Vagina (tissue), 2 donors: ENCODE measurements at regions not wholly inside any gene's neighbourhood (a gene's known extent, or its start where the extent isn't known, plus 50 kb on each side); places are given as distances from the start of the nearest gene placed in this dataset.

Experiments
- DNase-seq, 2 donors: peaks; one replicate each; pipeline ENCODE4 v3.0.0-alpha.2; 2017; ENCODE audit errors: extremely low spot score in 2 of 2
- H3K27ac ChIP-seq: fragments of 200-600 bp; sonication (generic); one replicate; pipeline ENCODE4 v1.5.1; 2019
- H3K27me3 ChIP-seq: fragments of 200-600 bp; sonication (generic); one replicate; pipeline ENCODE4 v1.5.1; 2019
- H3K36me3 ChIP-seq, 2 donors: fragments of 200-600 bp; sonication (generic); one replicate each; pipeline ENCODE4 v1.5.1; 2017 to 2019
- H3K4me1 ChIP-seq: fragments of 200-600 bp; sonication (generic); one replicate; pipeline ENCODE4 v1.5.1; 2019
- H3K4me3 ChIP-seq, 2 donors: fragments of 200-600 bp; sonication (generic); 1 replicate in 1 of 2; 2 replicates in 1 of 2; pipeline ENCODE4 v1.5.1; 2016 to 2019
- H3K9me3 ChIP-seq: fragments of 200-600 bp; sonication (generic); one replicate; pipeline ENCODE4 v1.5.1; 2019
- POLR2A ChIP-seq, 2 donors: fragments of 450-650 bp; IDR thresholded peaks; one replicate each; pipeline ENCODE4 v1.6.1; 2017; ENCODE audit warnings: antibody characterized with exemption in 2 of 2, mild to moderate bottlenecking in 2 of 2, moderate library complexity in 2 of 2
- POLR2AphosphoS5 ChIP-seq, 2 donors: sonication (generic); formaldehyde crosslinking; IDR thresholded peaks; one replicate each; pipeline ENCODE4 v1.9.0; 2017; ENCODE audit warnings: antibody characterized with exemption in 2 of 2, mild to moderate bottlenecking in 2 of 2, low read depth in 1 of 2; ENCODE audit not compliant: insufficient read depth in 1 of 2
- intact Hi-C: fragments of 100-400 bp; cut with DNase I; formaldehyde crosslinking; loops from one replicate; pipeline ENCODE4 v1.15.1; 2023
- TF ChIP-seq, protein P1 (sequence below), 3 experiments: fragments of 450-650 bp in 2 of 3; fragments of 200-600 bp in 1 of 3; sonication (generic) in 1 of 3; IDR thresholded peaks; one replicate each; pipeline ENCODE4 v1.5.1; 2017 to 2019; ENCODE audit warnings: antibody characterized with exemption in 3 of 3, mild to moderate bottlenecking in 2 of 3, moderate library complexity in 2 of 3

GRCh38 chr12:128163086-128163485, 103.9 kb upstream of the TMEM132C start:
- TF ChIP-seq, protein P1, sequence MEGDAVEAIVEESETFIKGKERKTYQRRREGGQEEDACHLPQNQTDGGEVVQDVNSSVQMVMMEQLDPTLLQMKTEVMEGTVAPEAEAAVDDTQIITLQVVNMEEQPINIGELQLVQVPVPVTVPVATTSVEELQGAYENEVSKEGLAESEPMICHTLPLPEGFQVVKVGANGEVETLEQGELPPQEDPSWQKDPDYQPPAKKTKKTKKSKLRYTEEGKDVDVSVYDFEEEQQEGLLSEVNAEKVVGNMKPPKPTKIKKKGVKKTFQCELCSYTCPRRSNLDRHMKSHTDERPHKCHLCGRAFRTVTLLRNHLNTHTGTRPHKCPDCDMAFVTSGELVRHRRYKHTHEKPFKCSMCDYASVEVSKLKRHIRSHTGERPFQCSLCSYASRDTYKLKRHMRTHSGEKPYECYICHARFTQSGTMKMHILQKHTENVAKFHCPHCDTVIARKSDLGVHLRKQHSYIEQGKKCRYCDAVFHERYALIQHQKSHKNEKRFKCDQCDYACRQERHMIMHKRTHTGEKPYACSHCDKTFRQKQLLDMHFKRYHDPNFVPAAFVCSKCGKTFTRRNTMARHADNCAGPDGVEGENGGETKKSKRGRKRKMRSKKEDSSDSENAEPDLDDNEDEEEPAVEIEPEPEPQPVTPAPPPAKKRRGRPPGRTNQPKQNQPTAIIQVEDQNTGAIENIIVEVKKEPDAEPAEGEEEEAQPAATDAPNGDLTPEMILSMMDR (IDR thresholded peaks at IDR 0.05) = no peak
- TF ChIP-seq POLR2AphosphoS5 (IDR thresholded peaks at IDR 0.05; ENCODE audit: insufficient read depth in 1 of 2, low read depth in 1 of 2) (no peak), POLR2A (IDR thresholded peaks at IDR 0.05) (no peak)
- Histone ChIP-seq H3K27me3 (no peaks in the 10 kb centered on the region), H3K9me3 (no peaks in the 10 kb centered on the region), H3K4me3 (no peak overlapping the region), H3K4me1 (no peaks in the 10 kb centered on the region), H3K36me3 (no peaks in the 10 kb centered on the region), H3K27ac (no peak overlapping the region)
- DNase-seq = no peak
- intact Hi-C loops = no loop called here

DNA sequence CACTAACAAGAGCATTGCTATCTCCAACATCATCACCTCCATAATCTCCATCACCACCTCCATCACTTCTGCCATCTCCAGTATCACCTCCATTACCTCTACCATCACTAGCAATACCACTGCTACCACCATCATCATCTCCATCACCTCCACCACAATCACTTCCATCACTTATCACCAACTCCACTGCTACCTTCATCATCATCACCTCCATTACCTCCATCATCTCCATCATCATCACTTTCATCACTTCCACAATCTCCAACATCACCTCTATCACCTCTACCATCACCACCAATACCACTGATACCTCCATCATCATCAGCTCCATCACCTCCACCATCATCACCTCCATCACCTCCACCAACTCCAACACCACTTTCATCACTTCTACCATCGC, 102.4 kb upstream of the TMEM132C start:
- intact Hi-C loops = no loop called here
- no peaks in the 10 kb centered on the region for H3K4me1 ChIP-seq
- no peak for TF ChIP-seq POLR2A (IDR thresholded peaks at IDR 0.05)
- TF ChIP-seq, protein P1 (IDR thresholded peaks at IDR 0.05) = no peak
- no peak for TF ChIP-seq POLR2AphosphoS5 (IDR thresholded peaks at IDR 0.05; ENCODE audit: insufficient read depth in 1 of 2, low read depth in 1 of 2)
- H3K9me3 ChIP-seq = no peaks in the 10 kb centered on the region
- no peak overlapping the region for H3K27ac ChIP-seq
- no peaks in the 10 kb centered on the region for H3K27me3 ChIP-seq
- H3K36me3 ChIP-seq = no peaks in the 10 kb centered on the region
- H3K4me3 ChIP-seq = no peak overlapping the region
- no peak for DNase-seq

DNA sequence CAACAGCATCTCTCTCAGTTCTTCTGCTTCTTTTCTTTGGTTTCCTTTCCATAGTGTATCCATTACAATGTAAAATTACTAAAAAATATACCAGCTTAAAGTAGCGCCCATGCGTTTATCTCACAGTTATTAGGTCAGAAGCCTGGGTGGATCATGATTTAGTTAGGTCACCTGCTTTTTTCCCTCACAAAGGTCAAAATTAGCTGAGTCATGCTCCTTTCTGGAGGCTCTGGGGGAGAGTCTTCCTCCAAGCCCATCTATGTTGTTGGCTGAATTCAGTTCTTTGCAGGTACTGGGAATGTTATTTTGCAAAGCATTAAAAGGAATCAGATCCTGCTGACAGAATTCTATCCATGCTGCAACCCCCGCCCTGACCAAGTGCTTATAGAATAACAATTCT, 101.6 kb upstream of the TMEM132C start:
- H3K4me1 ChIP-seq = no peaks in the 10 kb centered on the region
- no peak overlapping the region for H3K4me3 ChIP-seq
- TF ChIP-seq, protein P1 (IDR thresholded peaks at IDR 0.05) = no peak
- TF ChIP-seq POLR2A (IDR thresholded peaks at IDR 0.05) = no peak
- no peak for TF ChIP-seq POLR2AphosphoS5 (IDR thresholded peaks at IDR 0.05; ENCODE audit: insufficient read depth in 1 of 2, low read depth in 1 of 2)
- DNase-seq = no peak
- intact Hi-C loops = no loop called here
- H3K36me3 ChIP-seq = no peaks in the 10 kb centered on the region
- H3K27me3 ChIP-seq = no peaks in the 10 kb centered on the region
- H3K9me3 ChIP-seq = no peaks in the 10 kb centered on the region
- H3K27ac ChIP-seq = no peak overlapping the region

DNA sequence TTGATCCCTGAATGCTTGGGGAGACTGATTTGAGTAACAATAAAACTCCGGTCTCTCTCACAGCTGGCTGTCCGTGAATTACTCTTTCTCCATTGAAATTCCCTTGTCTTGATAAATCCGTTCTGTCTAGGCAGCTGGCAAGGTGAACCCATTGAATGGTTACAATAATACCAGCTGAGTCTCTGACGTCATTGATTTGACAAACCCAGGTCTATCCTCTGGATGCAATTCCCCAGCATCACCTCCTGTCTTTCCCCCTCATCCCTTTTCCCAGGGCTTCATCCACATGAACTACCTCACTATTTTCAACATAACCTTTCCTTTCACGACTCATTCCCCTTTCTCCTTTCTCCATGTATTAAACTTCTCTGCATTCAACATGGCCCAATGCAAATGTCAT, 98.7 kb upstream of the TMEM132C start:
- no peaks in the 10 kb centered on the region for H3K9me3 ChIP-seq
- TF ChIP-seq POLR2AphosphoS5 (IDR thresholded peaks at IDR 0.05; ENCODE audit: insufficient read depth in 1 of 2, low read depth in 1 of 2) = no peak
- TF ChIP-seq, protein P1 (IDR thresholded peaks at IDR 0.05) = no peak
- TF ChIP-seq POLR2A (IDR thresholded peaks at IDR 0.05) = no peak
- H3K36me3 ChIP-seq = no peaks in the 10 kb centered on the region
- intact Hi-C loops = no loop called here
- H3K4me1 ChIP-seq = no peaks in the 10 kb centered on the region
- no peak for DNase-seq
- H3K27ac ChIP-seq = no peak overlapping the region
- no peaks in the 10 kb centered on the region for H3K27me3 ChIP-seq
- H3K4me3 ChIP-seq = no peak overlapping the region

DNA sequence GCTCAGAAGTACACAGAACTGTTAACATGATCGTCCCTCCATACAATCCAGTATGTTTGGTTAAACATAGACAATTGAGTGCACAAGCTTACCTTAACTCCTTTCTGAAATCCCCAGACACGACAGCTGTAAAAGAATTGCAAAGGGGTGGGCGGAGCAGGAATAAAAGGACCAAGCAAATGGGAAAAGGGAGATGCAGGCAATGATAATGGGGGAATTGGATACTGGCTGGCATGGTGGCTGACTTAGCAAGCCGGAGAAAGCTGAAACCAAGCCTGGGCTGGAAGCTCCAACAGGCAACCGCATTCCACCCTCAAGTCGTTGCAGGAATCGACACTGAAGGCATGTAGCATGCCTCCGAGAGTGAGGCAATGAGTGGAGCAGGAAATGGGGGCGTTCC, 96.8 kb upstream of the TMEM132C start:
- TF ChIP-seq POLR2AphosphoS5 (IDR thresholded peaks at IDR 0.05; ENCODE audit: insufficient read depth in 1 of 2, low read depth in 1 of 2) = no peak
- no peak for TF ChIP-seq POLR2A (IDR thresholded peaks at IDR 0.05)
- TF ChIP-seq, protein P1 (IDR thresholded peaks at IDR 0.05) = no peak
- Histone ChIP-seq H3K27ac (no peak overlapping the region), H3K4me3 (no peak overlapping the region), H3K36me3 (no peaks in the 10 kb centered on the region), H3K4me1 (no peaks in the 10 kb centered on the region), H3K27me3 (no peaks in the 10 kb centered on the region), H3K9me3 (no peaks in the 10 kb centered on the region)
- intact Hi-C loops = no loop called here
- no peak for DNase-seq
